MM.1S (cell line): ENCODE measurements at regions not wholly inside any gene's neighbourhood (a gene's known extent, or its start where the extent isn't known, plus 50 kb on each side); places are given as distances from the start of the nearest gene placed in this dataset.
A peak's percentile ranks its signal among the peaks of the same experiment; 100 is the strongest.

Source experiments
- DNase-seq: peaks from one replicate; pipeline ENCODE4 v3.0.0-alpha.2; 2015
- H2AFZ ChIP-seq: fragments of 300-600 bp; sonication (generic); 2 replicates; pipeline ENCODE4 v1.6.0; 2016; ENCODE audit warnings: antibody characterized with exemption, low read length
- H3F3A ChIP-seq: fragments of 300-600 bp; sonication (generic); 2 replicates; pipeline ENCODE4 v1.6.1; 2016; ENCODE audit warnings: mild to moderate bottlenecking, antibody characterized with exemption, low read length, moderate library complexity, mixed read lengths; ENCODE audit not compliant: insufficient read depth
- H3K27ac ChIP-seq: fragments of 300-600 bp; sonication (generic); 2 replicates; pipeline ENCODE4 v1.5.1; 2016; ENCODE audit warnings: mild to moderate bottlenecking, low read length
- H3K27me3 ChIP-seq: fragments of 300-600 bp; sonication (generic); replicated peaks from 2 replicates; pipeline ENCODE4 v1.6.0; 2016; ENCODE audit warnings: low read length; ENCODE audit not compliant: insufficient read depth
- H3K36me3 ChIP-seq: fragments of 300-600 bp; sonication (generic); replicated peaks from 2 replicates; pipeline ENCODE4 v1.6.1; 2016; ENCODE audit warnings: mild to moderate bottlenecking, low read length, mixed read lengths; ENCODE audit not compliant: insufficient read depth
- H3K4me1 ChIP-seq: fragments of 300-600 bp; sonication (generic); 2 replicates; pipeline ENCODE4 v1.6.1; 2016; ENCODE audit warnings: low read length, mixed read lengths
- H3K4me2 ChIP-seq: fragments of 300-600 bp; sonication (generic); 2 replicates; pipeline ENCODE4 v1.6.0; 2016; ENCODE audit warnings: low read depth, low read length
- H3K4me3 ChIP-seq: fragments of 300-600 bp; sonication (generic); 2 replicates; pipeline ENCODE4 v1.5.1; 2016; ENCODE audit warnings: low read length, mixed read lengths
- H3K79me2 ChIP-seq: fragments of 300-600 bp; sonication (generic); 2 replicates; pipeline ENCODE4 v1.6.1; 2016; ENCODE audit warnings: mixed run types, low read length, mixed read lengths
- H3K9ac ChIP-seq: fragments of 300-600 bp; sonication (generic); 2 replicates; pipeline ENCODE4 v1.6.1; 2016; ENCODE audit warnings: low read length, mixed read lengths
- H3K9me2 ChIP-seq: fragments of 300-600 bp; sonication (generic); replicated peaks from 2 replicates; pipeline ENCODE4 v1.6.1; 2016; ENCODE audit warnings: mild to moderate bottlenecking, low read length, mixed read lengths; ENCODE audit not compliant: insufficient read depth
- H3K9me3 ChIP-seq: fragments of 300-600 bp; sonication (generic); replicated peaks from 2 replicates; pipeline ENCODE4 v1.6.1; 2016; ENCODE audit warnings: mild to moderate bottlenecking, low read length, mixed read lengths; ENCODE audit not compliant: insufficient read depth
- H4K20me1 ChIP-seq: fragments of 300-600 bp; sonication (generic); 2 replicates; pipeline ENCODE4 v1.6.1; 2016; ENCODE audit warnings: mild to moderate bottlenecking, low read length, moderate library complexity, mixed read lengths; ENCODE audit not compliant: insufficient read depth
- CTCF ChIP-seq: fragments of 300-600 bp; sonication (generic); IDR thresholded peaks from 2 replicates; pipeline ENCODE4 v1.5.1; 2016; ENCODE audit warnings: antibody characterized with exemption, low read length, mixed read lengths
- EZH2 ChIP-seq: fragments of 300-600 bp; sonication (generic); optimal IDR thresholded peaks from 2 replicates; pipeline ENCODE3; 2017; ENCODE audit warnings: low read depth, mild to moderate bottlenecking, antibody characterized with exemption, low read length, mixed read lengths
- EZH2phosphoT487 ChIP-seq: fragments of 300-600 bp; sonication (generic); IDR thresholded peaks from 2 replicates; pipeline ENCODE4 v1.6.1; 2018; ENCODE audit warnings: antibody characterized with exemption, low read length

GRCh38 chr13:86135856-86136255 lies 336.6 kb upstream of the SLITRK6 start:
- Histone ChIP-seq H3K79me2 (no peaks in the 10 kb centered on the region), H3K4me1 (no peaks in the 10 kb centered on the region), H4K20me1 (no peaks in the 10 kb centered on the region), H3K4me3 (no peak overlapping the region), H3F3A (no peaks in the 10 kb centered on the region), H3K27ac (no peak overlapping the region), H3K9me3 (no peaks in the 10 kb centered on the region), H3K27me3 (no peaks in the 10 kb centered on the region), H3K36me3 (no peaks in the 10 kb centered on the region), H3K4me2 (no peak overlapping the region), H3K9ac (no peak overlapping the region), H3K9me2 (no peaks in the 10 kb centered on the region), H2AFZ (no peak overlapping the region)
- DNase-seq = no peak
- no peak for TF ChIP-seq EZH2phosphoT487
- TF ChIP-seq EZH2 = no peak
- no peak for TF ChIP-seq CTCF

DNA sequence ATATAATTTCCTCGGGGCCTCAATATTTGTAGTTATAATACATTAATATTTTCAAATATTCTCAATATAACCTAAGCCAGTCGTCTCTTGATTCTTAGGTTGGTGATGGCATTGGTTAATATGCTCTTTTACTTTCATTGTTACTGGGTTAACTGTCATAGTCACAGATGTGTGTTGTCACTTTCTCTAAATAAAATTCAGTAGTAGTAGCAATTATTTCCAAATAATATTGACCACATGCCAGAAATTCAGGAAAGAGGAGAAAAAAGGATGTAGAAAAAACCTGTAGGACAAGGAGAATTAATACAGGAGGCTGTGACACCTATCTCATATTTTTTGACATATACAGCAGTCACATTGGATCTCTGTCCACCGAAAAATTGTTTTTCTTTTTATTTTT lies 322.7 kb upstream of the SLITRK6 start:
- Histone ChIP-seq H4K20me1 (no peaks in the 10 kb centered on the region), H3K36me3 (no peaks in the 10 kb centered on the region)
- TF ChIP-seq EZH2 (no peak), EZH2phosphoT487 (no peak), CTCF (no peak)

DNA sequence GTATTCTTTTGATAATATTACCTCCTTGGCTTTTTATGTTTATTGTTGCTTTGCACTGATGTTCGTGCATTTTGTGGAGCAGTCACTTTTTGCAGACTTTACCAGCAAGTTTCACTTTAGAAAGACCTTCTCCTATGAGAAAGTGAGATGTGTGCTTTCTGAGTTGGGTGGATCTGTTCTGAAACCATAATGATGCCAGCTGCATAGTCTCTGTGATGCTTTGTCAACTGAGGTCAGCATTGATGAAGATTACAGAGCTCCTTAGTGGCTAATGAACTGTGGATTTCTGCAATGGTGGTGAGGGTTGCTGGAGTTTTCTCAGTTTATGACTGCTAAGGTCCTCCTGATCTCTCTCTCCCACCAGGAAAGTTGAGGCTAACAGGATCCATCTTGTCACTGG lies 309.9 kb upstream of the SLITRK6 start:
- no peaks in the 10 kb centered on the region for H3K9me2 ChIP-seq
- no peaks in the 10 kb centered on the region for H3K27me3 ChIP-seq
- H3K9me3 ChIP-seq = no peaks in the 10 kb centered on the region
- no peaks in the 10 kb centered on the region for H4K20me1 ChIP-seq
- no peak overlapping the region for H3K9ac ChIP-seq
- TF ChIP-seq EZH2phosphoT487 = no peak
- TF ChIP-seq CTCF = no peak
- TF ChIP-seq EZH2 = no peak
- peak overlapping the region; percentile 59; the same call in 1 of the 2 replicates for H3K27ac ChIP-seq
- no peaks in the 10 kb centered on the region for H3K36me3 ChIP-seq
- peaks cover 7% of the 10 kb centered on the region for H3K4me1 ChIP-seq
- no peak overlapping the region for H3K4me3 ChIP-seq
- no peak overlapping the region for H2AFZ ChIP-seq
- DNase-seq = peak; percentile 66
- H3F3A ChIP-seq = no peaks in the 10 kb centered on the region; the same call in 1 of the 2 replicates
- no peaks in the 10 kb centered on the region for H3K79me2 ChIP-seq
- H3K4me2 ChIP-seq = 0 out of 2 replicates have a peak overlapping the region, but pooled peaks have one; percentile 21

More for the DNA sequence above, 322.7 kb upstream of the SLITRK6 start:
- H3K4me3 ChIP-seq = no peak overlapping the region
- H3K4me2 ChIP-seq = no peak overlapping the region
- no peak overlapping the region for H3K27ac ChIP-seq
- no peak overlapping the region for H3K9ac ChIP-seq
- H3K4me1 ChIP-seq = no peaks in the 10 kb centered on the region
- no peaks in the 10 kb centered on the region for H3K79me2 ChIP-seq
- no peak for DNase-seq
- no peaks in the 10 kb centered on the region for H3K9me2 ChIP-seq
- H3K27me3 ChIP-seq = no peaks in the 10 kb centered on the region
- H3K9me3 ChIP-seq = no peaks in the 10 kb centered on the region
- H3F3A ChIP-seq = no peaks in the 10 kb centered on the region
- H2AFZ ChIP-seq = no peak overlapping the region
